ENCODE measurements at regions not wholly inside any gene's neighbourhood (a gene's known extent, or its start where the extent isn't known, plus 50 kb on each side); places are given as distances from the start of the nearest gene placed in this dataset.

GRCh38 chr12:89227774-89228173 lies 124.5 kb downstream of the DUSP6 start:
- TF ChIP-seq EZH2 (IDR thresholded peaks at IDR 0.05; ENCODE audit: borderline replicate concordance, low read length) (no peak), CTCF (conservative IDR thresholded peaks at IDR 0.05 in 1 of 2, IDR thresholded peaks at IDR 0.05 in 1 of 2; ENCODE audit: extremely low read depth in 1 of 2, insufficient read depth in 1 of 2, low read depth in 1 of 2, low read length in 2 of 2) (no peak)

All from mammary epithelial cell (primary cell).